ENCODE measurements at regions not wholly inside any gene's neighbourhood (a gene's known extent, or its start where the extent isn't known, plus 50 kb on each side); places are given as distances from the start of the nearest gene placed in this dataset.

- TF ChIP-seq CTCF (IDR thresholded peaks at IDR 0.05; ENCODE audit: insufficient read depth, low read depth, low read length) (no peak), EZH2 (IDR thresholded peaks at IDR 0.05; ENCODE audit: insufficient read depth, low read length) (no peak)
These were observed 270.0 kb downstream of the GOLGA6L6 start for GRCh38 chr15:20271647-20272046.
